ENCODE measurements at regions not wholly inside any gene's neighbourhood (a gene's known extent, or its start where the extent isn't known, plus 50 kb on each side); places are given as distances from the start of the nearest gene placed in this dataset.

DNA sequence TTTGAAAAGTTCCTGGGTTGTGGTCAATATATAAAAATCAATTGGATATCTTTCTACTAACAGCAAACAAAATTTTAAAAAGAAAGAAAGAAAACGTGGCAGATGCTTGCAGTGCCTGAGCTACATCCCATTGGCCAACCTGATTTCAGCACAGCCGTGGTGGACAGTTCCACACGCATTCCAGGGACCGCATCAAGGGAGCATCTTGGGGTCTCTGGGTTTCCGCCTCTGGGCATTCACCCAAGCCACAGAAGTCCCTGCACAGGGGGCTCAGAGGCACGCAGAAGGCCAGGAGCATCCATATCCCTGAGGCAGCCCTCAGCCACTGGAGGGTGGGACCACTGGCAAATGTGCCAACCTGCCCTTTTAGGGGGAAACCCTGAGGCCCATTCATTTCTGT lies 254.5 kb upstream of the RNF32 start:
- H2AFZ ChIP-seq (ENCODE audit: low read depth, low read length, severe bottlenecking), result no peak overlapping the region
- H3K27me3 ChIP-seq (ENCODE audit: low read length), result no peaks in the 10 kb centered on the region
- no peak overlapping the region for H3K9ac ChIP-seq (ENCODE audit: low read length)
- no peaks in the 10 kb centered on the region for H3K36me3 ChIP-seq (ENCODE audit: low read length)
- no peaks in the 10 kb centered on the region for H3K9me3 ChIP-seq (ENCODE audit: insufficient read depth, low read length)
- H3K79me2 ChIP-seq (ENCODE audit: insufficient read depth, low read length), result no peaks in the 10 kb centered on the region
- H3K9me2 ChIP-seq (replicated peaks; ENCODE audit: insufficient read depth, low read length), result no peaks in the 10 kb centered on the region
- no peaks in the 10 kb centered on the region for H3F3A ChIP-seq (ENCODE audit: insufficient read depth)
- no peak overlapping the region for H3K27ac ChIP-seq (ENCODE audit: low read depth, low read length)
- no peak for TF ChIP-seq EZH2phosphoT487 (conservative IDR thresholded peaks at IDR 0.05; ENCODE audit: low read length)
- TF ChIP-seq, protein P1, sequence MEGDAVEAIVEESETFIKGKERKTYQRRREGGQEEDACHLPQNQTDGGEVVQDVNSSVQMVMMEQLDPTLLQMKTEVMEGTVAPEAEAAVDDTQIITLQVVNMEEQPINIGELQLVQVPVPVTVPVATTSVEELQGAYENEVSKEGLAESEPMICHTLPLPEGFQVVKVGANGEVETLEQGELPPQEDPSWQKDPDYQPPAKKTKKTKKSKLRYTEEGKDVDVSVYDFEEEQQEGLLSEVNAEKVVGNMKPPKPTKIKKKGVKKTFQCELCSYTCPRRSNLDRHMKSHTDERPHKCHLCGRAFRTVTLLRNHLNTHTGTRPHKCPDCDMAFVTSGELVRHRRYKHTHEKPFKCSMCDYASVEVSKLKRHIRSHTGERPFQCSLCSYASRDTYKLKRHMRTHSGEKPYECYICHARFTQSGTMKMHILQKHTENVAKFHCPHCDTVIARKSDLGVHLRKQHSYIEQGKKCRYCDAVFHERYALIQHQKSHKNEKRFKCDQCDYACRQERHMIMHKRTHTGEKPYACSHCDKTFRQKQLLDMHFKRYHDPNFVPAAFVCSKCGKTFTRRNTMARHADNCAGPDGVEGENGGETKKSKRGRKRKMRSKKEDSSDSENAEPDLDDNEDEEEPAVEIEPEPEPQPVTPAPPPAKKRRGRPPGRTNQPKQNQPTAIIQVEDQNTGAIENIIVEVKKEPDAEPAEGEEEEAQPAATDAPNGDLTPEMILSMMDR (IDR thresholded peaks at IDR 0.05; ENCODE audit: insufficient read depth, low read length, poor library complexity, severe bottlenecking), result no peak
- no peak overlapping the region for H3K4me3 ChIP-seq (ENCODE audit: insufficient read depth, low read length, poor library complexity, severe bottlenecking)
- H3K4me2 ChIP-seq (ENCODE audit: low read depth, low read length, poor library complexity, severe bottlenecking), result no peak overlapping the region
- H4K20me1 ChIP-seq (ENCODE audit: low read depth, low read length), result no peaks in the 10 kb centered on the region

- TF ChIP-seq EZH2phosphoT487 (conservative IDR thresholded peaks at IDR 0.05; ENCODE audit: low read length), result no peak
- TF ChIP-seq, protein P1 (IDR thresholded peaks at IDR 0.05; ENCODE audit: insufficient read depth, low read length, poor library complexity, severe bottlenecking), result no peak
- Histone ChIP-seq H3K27me3 (ENCODE audit: low read length) (no peaks in the 10 kb centered on the region), H3K9me3 (ENCODE audit: insufficient read depth, low read length) (no peaks in the 10 kb centered on the region), H2AFZ (ENCODE audit: low read depth, low read length, severe bottlenecking) (no peak overlapping the region), H3K9ac (ENCODE audit: low read length) (no peak overlapping the region), H3K27ac (ENCODE audit: low read depth, low read length) (no peak overlapping the region), H3K4me3 (ENCODE audit: insufficient read depth, low read length, poor library complexity, severe bottlenecking) (no peak overlapping the region), H3F3A (ENCODE audit: insufficient read depth) (no peaks in the 10 kb centered on the region), H3K36me3 (ENCODE audit: low read length) (no peaks in the 10 kb centered on the region), H3K79me2 (ENCODE audit: insufficient read depth, low read length) (no peaks in the 10 kb centered on the region), H3K9me2 (replicated peaks; ENCODE audit: insufficient read depth, low read length) (no peaks in the 10 kb centered on the region), H4K20me1 (ENCODE audit: low read depth, low read length) (no peaks in the 10 kb centered on the region), H3K4me2 (ENCODE audit: low read depth, low read length, poor library complexity, severe bottlenecking) (no peak overlapping the region)
These were observed 255.9 kb upstream of the RNF32 start for GRCh38 chr7:156384706-156385105.

- TF ChIP-seq, protein P1 (IDR thresholded peaks at IDR 0.05; ENCODE audit: insufficient read depth, low read length, poor library complexity, severe bottlenecking), result no peak
- no peak for TF ChIP-seq EZH2phosphoT487 (conservative IDR thresholded peaks at IDR 0.05; ENCODE audit: low read length)
- Histone ChIP-seq H3K9me3 (ENCODE audit: insufficient read depth, low read length) (no peaks in the 10 kb centered on the region), H3K4me3 (ENCODE audit: insufficient read depth, low read length, poor library complexity, severe bottlenecking) (no peak overlapping the region), H3F3A (ENCODE audit: insufficient read depth) (no peaks in the 10 kb centered on the region), H3K9me2 (replicated peaks; ENCODE audit: insufficient read depth, low read length) (no peaks in the 10 kb centered on the region), H3K4me2 (ENCODE audit: low read depth, low read length, poor library complexity, severe bottlenecking) (no peak overlapping the region), H2AFZ (ENCODE audit: low read depth, low read length, severe bottlenecking) (no peak overlapping the region), H3K36me3 (ENCODE audit: low read length) (no peaks in the 10 kb centered on the region), H3K27me3 (ENCODE audit: low read length) (no peaks in the 10 kb centered on the region), H3K27ac (ENCODE audit: low read depth, low read length) (no peak overlapping the region), H4K20me1 (ENCODE audit: low read depth, low read length) (no peaks in the 10 kb centered on the region), H3K9ac (ENCODE audit: low read length) (no peak overlapping the region), H3K79me2 (ENCODE audit: insufficient read depth, low read length) (no peaks in the 10 kb centered on the region)
These were observed 257.0 kb upstream of the RNF32 start for GRCh38 chr7:156383526-156383925.
